HL-60/S4 (cell line): ENCODE measurements at regions not wholly inside any gene's neighbourhood (a gene's known extent, or its start where the extent isn't known, plus 50 kb on each side); places are given as distances from the start of the nearest gene placed in this dataset.

Source experiments
- in situ Hi-C: fragments of 300-500 bp; cut with MboI; formaldehyde crosslinking; loops from 2 replicates; pipeline ENCODE4 v1.14.3; 2022; ENCODE audit warnings: low sequenced_read_pairs

- in situ Hi-C loops: no loop called here
These were observed 103.0 kb upstream of the TBL1XR1 start for GRCh38 chr3:177300039-177300833.

- in situ Hi-C loops: no loop called here
These were observed 103.6 kb upstream of the TBL1XR1 start for GRCh38 chr3:177300842-177301241.

- in situ Hi-C loops: no loop called here
These were observed 109.0 kb upstream of the TBL1XR1 start for GRCh38 chr3:177306252-177306651.

- in situ Hi-C loops: no loop called here
These were observed 110.1 kb upstream of the TBL1XR1 start for GRCh38 chr3:177307391-177307790.

GRCh38 chr3:177307826-177308225, 110.5 kb upstream of the TBL1XR1 start:
- in situ Hi-C loops: no loop called here

- in situ Hi-C loops: no loop called here
These were observed 111.0 kb upstream of the TBL1XR1 start for GRCh38 chr3:177308286-177308685.

- in situ Hi-C loops: no loop called here
These were observed 111.6 kb upstream of the TBL1XR1 start for GRCh38 chr3:177308911-177309310.

- in situ Hi-C loops: no loop called here
These were observed 115.2 kb upstream of the TBL1XR1 start for GRCh38 chr3:177312491-177312890.

- in situ Hi-C loops: no loop called here
These were observed 117.6 kb upstream of the TBL1XR1 start for GRCh38 chr3:177314897-177315296.

- in situ Hi-C loops: no loop called here
These were observed 120.0 kb upstream of the TBL1XR1 start for GRCh38 chr3:177317247-177317646.

- in situ Hi-C loops: no loop called here
These were observed 121.3 kb upstream of the TBL1XR1 start for GRCh38 chr3:177318559-177318958.

- in situ Hi-C loops: no loop called here
These were observed 123.5 kb upstream of the TBL1XR1 start for GRCh38 chr3:177320765-177321247.

GRCh38 chr3:177321819-177322218, 124.5 kb upstream of the TBL1XR1 start:
- in situ Hi-C loops: no loop called here

GRCh38 chr3:177322881-177323280, 125.6 kb upstream of the TBL1XR1 start:
- in situ Hi-C loops: no loop called here

GRCh38 chr3:177329854-177330253, 132.6 kb upstream of the TBL1XR1 start:
- in situ Hi-C loops: no loop called here

- in situ Hi-C loops: no loop called here
These were observed 133.5 kb upstream of the TBL1XR1 start for GRCh38 chr3:177330779-177331178.

GRCh38 chr3:177331203-177331835, 134.0 kb upstream of the TBL1XR1 start:
- in situ Hi-C loops: no loop called here

- in situ Hi-C loops: no loop called here
These were observed 135.7 kb upstream of the TBL1XR1 start for GRCh38 chr3:177332955-177333354.

GRCh38 chr3:177333533-177334520, 136.5 kb upstream of the TBL1XR1 start:
- in situ Hi-C loops: no loop called here

GRCh38 chr3:177334803-177335202, 137.5 kb upstream of the TBL1XR1 start:
- in situ Hi-C loops: no loop called here

GRCh38 chr3:177335728-177336127, 138.4 kb upstream of the TBL1XR1 start:
- in situ Hi-C loops: no loop called here
